Fibroblast of mammary gland (primary cell): ENCODE measurements at regions not wholly inside any gene's neighbourhood (a gene's known extent, or its start where the extent isn't known, plus 50 kb on each side); places are given as distances from the start of the nearest gene placed in this dataset.

Experiments
- DNase-seq: peaks from one replicate; pipeline ENCODE4 v3.0.0-alpha.2; 2010; ENCODE audit warnings: low read depth
- H3K4me3 ChIP-seq: 2 replicates; pipeline ENCODE4 v1.5.1; 2011; ENCODE audit warnings: low read depth, mild to moderate bottlenecking, low read length, moderate library complexity; ENCODE audit not compliant: control insufficient read depth
- CTCF ChIP-seq: conservative IDR thresholded peaks from 2 replicates; pipeline ENCODE4 v1.5.1; 2011; ENCODE audit warnings: low read depth, low read length, inconsistent platforms; ENCODE audit not compliant: control insufficient read depth, insufficient read depth

GRCh38 chr11:91470656-91471055 lies 754.0 kb upstream of the FAT3 start:
- no peak for DNase-seq
- no peak for TF ChIP-seq CTCF
- no peak overlapping the region for H3K4me3 ChIP-seq

DNA sequence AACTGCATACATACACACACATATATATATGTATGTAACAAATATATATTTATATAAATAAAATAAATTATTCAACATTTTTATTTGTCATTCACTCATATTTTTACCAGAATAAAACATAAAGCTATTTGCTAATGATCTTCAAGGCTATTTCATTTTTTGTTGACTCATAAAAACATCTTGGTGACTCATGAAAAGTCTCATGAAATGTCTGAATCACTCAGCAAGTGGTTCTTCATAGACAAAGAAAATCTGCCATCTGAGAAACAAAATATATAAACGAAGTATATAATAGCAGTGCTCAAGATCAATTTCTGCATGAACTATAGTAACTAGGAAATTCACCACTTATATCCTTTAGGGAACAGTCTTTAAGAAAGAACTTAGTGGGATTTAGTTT lies 764.8 kb upstream of the FAT3 start:
- no peak overlapping the region for H3K4me3 ChIP-seq
- TF ChIP-seq CTCF, result no peak
- no peak for DNase-seq

GRCh38 chr11:91446267-91446666 lies 778.4 kb upstream of the FAT3 start:
- H3K4me3 ChIP-seq, result no peak overlapping the region
- TF ChIP-seq CTCF, result no peak
- DNase-seq, result no peak

DNA sequence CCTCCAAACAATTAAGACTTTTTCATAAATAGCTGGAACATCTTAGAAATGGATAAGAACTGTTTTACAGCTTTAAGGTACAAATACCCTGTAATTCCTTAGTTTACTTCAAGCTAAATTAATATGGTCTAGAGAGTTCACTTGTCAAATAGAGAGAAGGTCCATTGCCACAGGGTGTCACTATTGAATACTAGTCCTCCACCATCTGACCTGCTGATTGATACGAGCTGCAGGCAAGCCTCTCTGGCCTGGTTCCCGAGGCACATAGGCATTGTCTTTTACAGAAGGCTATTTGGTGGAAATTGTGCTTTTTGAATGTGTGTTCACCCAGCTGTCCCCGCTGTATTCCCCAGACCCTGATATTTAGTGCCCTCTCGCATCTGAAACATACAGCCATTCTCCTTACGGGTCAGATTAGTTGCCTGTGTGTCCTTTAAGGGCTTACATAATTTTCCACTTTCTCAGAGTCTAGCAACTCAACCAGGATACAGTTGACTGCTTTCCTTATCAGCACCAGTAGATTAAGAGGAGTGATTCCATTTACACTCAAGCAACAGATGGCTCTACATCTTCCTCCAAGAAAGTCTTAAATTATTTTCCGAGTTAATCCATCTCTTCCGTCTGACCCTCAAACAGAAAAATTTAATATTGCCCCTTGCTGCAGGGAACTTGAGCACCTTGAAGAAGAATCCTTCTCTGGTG lies 788.8 kb upstream of the FAT3 start:
- no peak for DNase-seq
- TF ChIP-seq CTCF, result no peak

DNA sequence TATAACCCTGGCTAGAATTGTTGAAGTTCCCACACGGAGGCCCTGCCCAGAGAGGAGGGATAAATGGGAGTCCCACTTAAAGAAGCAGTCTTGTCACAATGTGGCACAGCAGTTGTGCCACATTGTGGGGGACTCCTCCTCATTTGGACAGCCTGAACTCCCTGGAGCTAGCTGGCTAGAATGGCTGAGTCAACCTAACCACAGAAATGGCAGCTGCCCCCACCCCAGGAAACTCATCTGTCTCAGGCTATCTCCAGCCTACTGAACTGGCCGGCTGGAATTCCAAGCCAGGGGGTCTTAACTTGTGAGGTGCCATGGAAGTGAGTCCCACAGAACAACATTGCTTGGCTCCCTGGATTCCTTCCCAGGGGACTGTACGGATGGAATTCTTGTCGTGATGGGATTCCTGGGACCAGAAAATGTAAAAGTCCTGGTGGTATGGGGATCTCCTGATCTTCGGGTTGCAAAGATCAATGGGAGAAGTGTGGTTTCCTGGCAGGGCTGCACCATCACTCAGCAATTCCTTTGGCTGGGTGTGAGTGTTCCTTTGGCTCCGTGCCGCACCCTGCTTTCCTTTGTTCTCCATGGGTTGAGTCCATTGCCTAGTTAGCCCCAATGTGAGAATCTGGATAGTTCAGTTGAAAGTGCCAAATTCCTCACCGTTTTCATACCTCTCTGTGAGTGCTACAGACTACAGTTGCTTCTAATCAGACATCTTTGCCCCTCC lies 791.2 kb upstream of the FAT3 start:
- TF ChIP-seq CTCF, result no peak
- no peak for DNase-seq
- no peak overlapping the region for H3K4me3 ChIP-seq

More for the DNA sequence above, 788.8 kb upstream of the FAT3 start:
- H3K4me3 ChIP-seq, result no peak overlapping the region

GRCh38 chr11:91421641-91422040 lies 803.0 kb upstream of the FAT3 start:
- no peak for TF ChIP-seq CTCF
- no peak overlapping the region for H3K4me3 ChIP-seq
- no peak for DNase-seq
